PC-9 (cell line): ENCODE measurements at regions not wholly inside any gene's neighbourhood (a gene's known extent, or its start where the extent isn't known, plus 50 kb on each side); places are given as distances from the start of the nearest gene placed in this dataset.

Experiments used
- BruUV-seq: library from RNA; stranded (reverse); fragments of 400-500 nt; replicated peaks from 2 replicates; lab custom pipeline; 2021; lab: Mats Ljungman, UMichigan
- CTCF ChIA-PET: fragments of 300-600 bp; sonication (Branson Sonifier 250); formaldehyde crosslinking; loops from one replicate; lab custom pipeline; 2022; ENCODE audit warnings: antibody characterized with exemption; lab: Charles Lee
- POLR2A ChIA-PET: fragments of 300-600 bp; sonication (Branson Sonifier 250); formaldehyde crosslinking; loops from one replicate; lab custom pipeline; 2022; ENCODE audit warnings: antibody characterized with exemption; ENCODE audit not compliant: unreplicated experiment; lab: Charles Lee
- DNase-seq, 2 experiments: peaks; one replicate each; pipeline versions ENCODE4 v3.0.0 to v3.0.0-alpha.2; 2015 to 2022; ENCODE audit warnings: mixed read lengths in 1 of 2
- H2AFZ ChIP-seq: fragments of 200-600 bp; sonication (generic); 2 replicates; pipeline ENCODE4 v1.8.1; 2017; ENCODE audit warnings: antibody characterized with exemption
- H3F3A ChIP-seq: fragments of 200-600 bp; sonication (generic); 2 replicates; pipeline ENCODE4 v1.8.1; 2017; ENCODE audit warnings: antibody characterized with exemption, mild to moderate bottlenecking, low read depth; ENCODE audit not compliant: insufficient read depth
- H3K27ac ChIP-seq: fragments of 200-600 bp; sonication (generic); 2 replicates; pipeline ENCODE4 v1.6.1; 2016; ENCODE audit warnings: mixed run types
- H3K27me3 ChIP-seq: fragments of 200-600 bp; sonication (generic); 2 replicates; pipeline ENCODE4 v1.6.1; 2016; ENCODE audit warnings: low read depth, mixed run types; ENCODE audit not compliant: insufficient read depth
- H3K36me3 ChIP-seq: fragments of 200-600 bp; sonication (generic); 2 replicates; pipeline ENCODE4 v1.6.1; 2016; ENCODE audit warnings: low read depth, mixed run types
- H3K4me1 ChIP-seq: fragments of 200-600 bp; sonication (generic); replicated peaks from 2 replicates; pipeline ENCODE4 v1.6.1; 2016; ENCODE audit warnings: mixed run types; ENCODE audit not compliant: insufficient read depth
- H3K4me2 ChIP-seq: fragments of 200-600 bp; sonication (generic); 2 replicates; pipeline ENCODE4 v1.6.1; 2017; ENCODE audit warnings: mixed run types
- H3K4me3 ChIP-seq: fragments of 200-600 bp; sonication (generic); 2 replicates; pipeline ENCODE4 v1.6.1; 2016; ENCODE audit warnings: mixed run types
- H3K79me2 ChIP-seq: fragments of 200-600 bp; sonication (generic); 2 replicates; pipeline ENCODE4 v1.6.1; 2017; ENCODE audit warnings: low read depth, mixed run types
- H3K9me2 ChIP-seq: fragments of 200-600 bp; sonication (generic); 2 replicates; pipeline ENCODE4 v1.8.1; 2017; ENCODE audit warnings: mild to moderate bottlenecking; ENCODE audit not compliant: insufficient read depth
- H3K9me3 ChIP-seq: fragments of 200-600 bp; sonication (generic); 2 replicates; pipeline ENCODE4 v1.8.1; 2016; ENCODE audit warnings: low read depth; ENCODE audit not compliant: insufficient read depth
- H4K20me1 ChIP-seq: fragments of 200-600 bp; sonication (generic); 2 replicates; pipeline ENCODE4 v1.8.1; 2017; ENCODE audit not compliant: insufficient read depth
- EZH2 ChIP-seq: fragments of 200-600 bp; sonication (generic); IDR thresholded peaks from 2 replicates; pipeline ENCODE4 v1.8.0; 2017; ENCODE audit warnings: antibody characterized with exemption, low read depth
- intact Hi-C: fragments of 100-400 bp; cut with micrococcal nuclease; formaldehyde crosslinking; loops from one replicate; pipeline ENCODE4 v1.10.0; 2022; ENCODE audit not compliant: unreplicated experiment
- TF ChIP-seq, protein P1 (sequence below): fragments of 200-600 bp; sonication (generic); conservative IDR thresholded peaks from 2 replicates; pipeline ENCODE4 v1.6.1; 2017; ENCODE audit warnings: mixed run types, antibody characterized with exemption, mild to moderate bottlenecking, moderate library complexity

DNA sequence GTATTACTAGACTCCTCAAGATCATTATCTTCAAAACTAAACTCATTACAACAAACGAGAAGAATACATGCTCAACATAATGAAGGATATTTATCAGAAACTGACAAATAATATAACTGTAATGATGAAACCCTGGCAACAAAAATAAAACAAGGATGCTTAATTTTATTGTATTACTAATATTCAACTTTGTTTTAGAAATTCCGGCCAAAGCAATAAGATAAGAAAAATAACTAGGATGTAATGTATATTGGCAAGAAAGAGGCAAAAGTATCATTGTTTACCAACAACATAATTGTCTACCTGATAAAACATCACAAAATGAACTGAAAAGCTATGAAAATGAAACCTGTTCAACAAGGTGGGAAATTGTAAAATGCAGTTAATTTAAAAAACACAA is 588.3 kb upstream of the ZFHX3 start:
- H3K4me2 ChIP-seq, result no peak overlapping the region
- H3K27ac ChIP-seq, result no peak overlapping the region
- H4K20me1 ChIP-seq, result no peaks in the 10 kb centered on the region
- no peaks in the 10 kb centered on the region for H3K36me3 ChIP-seq
- H3K9me3 ChIP-seq, result no peaks in the 10 kb centered on the region
- no peak for DNase-seq
- no peaks in the 10 kb centered on the region for H3K9me2 ChIP-seq
- no peaks in the 10 kb centered on the region for H3K4me1 ChIP-seq
- no TSS peak for BruUV-seq
- intact Hi-C loops, result no loop called here
- peaks cover 25% of the 10 kb centered on the region; the same call in 1 of the 2 replicates for H3K27me3 ChIP-seq
- no peak overlapping the region for H3K4me3 ChIP-seq
- POLR2A ChIA-PET, result no interaction called here
- no peak for TF ChIP-seq EZH2
- TF ChIP-seq, protein P1, sequence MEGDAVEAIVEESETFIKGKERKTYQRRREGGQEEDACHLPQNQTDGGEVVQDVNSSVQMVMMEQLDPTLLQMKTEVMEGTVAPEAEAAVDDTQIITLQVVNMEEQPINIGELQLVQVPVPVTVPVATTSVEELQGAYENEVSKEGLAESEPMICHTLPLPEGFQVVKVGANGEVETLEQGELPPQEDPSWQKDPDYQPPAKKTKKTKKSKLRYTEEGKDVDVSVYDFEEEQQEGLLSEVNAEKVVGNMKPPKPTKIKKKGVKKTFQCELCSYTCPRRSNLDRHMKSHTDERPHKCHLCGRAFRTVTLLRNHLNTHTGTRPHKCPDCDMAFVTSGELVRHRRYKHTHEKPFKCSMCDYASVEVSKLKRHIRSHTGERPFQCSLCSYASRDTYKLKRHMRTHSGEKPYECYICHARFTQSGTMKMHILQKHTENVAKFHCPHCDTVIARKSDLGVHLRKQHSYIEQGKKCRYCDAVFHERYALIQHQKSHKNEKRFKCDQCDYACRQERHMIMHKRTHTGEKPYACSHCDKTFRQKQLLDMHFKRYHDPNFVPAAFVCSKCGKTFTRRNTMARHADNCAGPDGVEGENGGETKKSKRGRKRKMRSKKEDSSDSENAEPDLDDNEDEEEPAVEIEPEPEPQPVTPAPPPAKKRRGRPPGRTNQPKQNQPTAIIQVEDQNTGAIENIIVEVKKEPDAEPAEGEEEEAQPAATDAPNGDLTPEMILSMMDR, result no peak
- CTCF ChIA-PET, result no interaction called here
- H2AFZ ChIP-seq, result no peak overlapping the region
- H3F3A ChIP-seq, result no peaks in the 10 kb centered on the region
- no peaks in the 10 kb centered on the region for H3K79me2 ChIP-seq

DNA sequence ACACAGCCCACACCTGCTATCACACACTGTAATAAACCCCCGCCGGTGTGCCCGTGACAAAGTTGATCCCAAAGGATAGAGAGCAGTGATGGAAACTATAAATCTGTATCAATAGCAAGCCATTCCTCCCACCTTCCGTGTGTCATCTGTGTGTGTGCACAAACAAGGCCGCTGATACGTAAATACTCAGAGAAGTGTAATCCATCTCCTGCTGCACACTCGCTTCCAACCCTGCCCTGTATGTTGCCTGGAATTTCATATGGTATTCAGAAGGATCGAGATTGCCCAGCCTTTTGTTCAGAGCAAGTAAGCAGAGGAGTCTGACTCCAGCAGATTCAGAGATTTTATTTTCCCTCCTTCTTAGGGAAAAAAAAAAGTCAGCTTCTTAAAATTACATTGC is 581.1 kb upstream of the ZFHX3 start:
- ChIA-PET CTCF (no interaction called here), POLR2A (no interaction called here)
- Histone ChIP-seq H4K20me1 (no peaks in the 10 kb centered on the region), H3K9me2 (no peaks in the 10 kb centered on the region), H3F3A (no peaks in the 10 kb centered on the region), H3K4me1 (no peaks in the 10 kb centered on the region), H3K27me3 (peaks cover 78% of the 10 kb centered on the region), H3K27ac (no peak overlapping the region), H2AFZ (no peak overlapping the region), H3K9me3 (no peaks in the 10 kb centered on the region), H3K36me3 (no peaks in the 10 kb centered on the region), H3K79me2 (no peaks in the 10 kb centered on the region), H3K4me2 (no peak overlapping the region), H3K4me3 (no peak overlapping the region)
- BruUV-seq, result no TSS peak
- TF ChIP-seq, protein P1, result no peak
- no peak for TF ChIP-seq EZH2
- intact Hi-C loops, result no loop called here
- DNase-seq, result no peak

DNA sequence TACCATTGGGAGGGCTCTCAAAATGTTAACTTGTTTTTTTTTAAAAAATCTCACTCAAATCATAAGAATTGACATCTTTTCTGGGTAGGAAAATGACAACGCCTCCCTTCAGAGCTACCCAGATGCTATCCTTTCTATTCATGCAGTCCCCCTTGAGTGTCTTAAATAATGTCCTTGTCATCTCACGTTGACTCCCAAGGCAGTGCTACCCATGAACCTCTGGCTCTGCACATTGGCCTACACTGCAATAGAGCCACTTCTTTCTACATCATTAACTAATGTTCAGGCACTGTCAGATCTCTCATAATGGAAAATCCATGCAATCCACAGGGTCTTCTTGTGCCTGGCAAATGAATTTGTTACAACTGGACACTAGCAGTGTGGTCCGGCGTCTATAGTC is 569.8 kb upstream of the ZFHX3 start:
- BruUV-seq, result no TSS peak
- CTCF ChIA-PET, result no interaction called here
- no peak overlapping the region for H3K4me3 ChIP-seq
- H3K36me3 ChIP-seq, result no peaks in the 10 kb centered on the region
- H3K4me2 ChIP-seq, result no peak overlapping the region
- DNase-seq, result no peak
- no peaks in the 10 kb centered on the region for H3K79me2 ChIP-seq
- no peaks in the 10 kb centered on the region for H3K4me1 ChIP-seq
- no peaks in the 10 kb centered on the region for H3K9me3 ChIP-seq
- TF ChIP-seq, protein P1, result no peak
- no peak for TF ChIP-seq EZH2
- H2AFZ ChIP-seq, result no peak overlapping the region
- no peaks in the 10 kb centered on the region for H3F3A ChIP-seq
- no peaks in the 10 kb centered on the region for H3K9me2 ChIP-seq
- H4K20me1 ChIP-seq, result no peaks in the 10 kb centered on the region
- POLR2A ChIA-PET, result no interaction called here
- no peak overlapping the region for H3K27ac ChIP-seq
- intact Hi-C loops, result no loop called here
- H3K27me3 ChIP-seq, result peaks cover 89% of the 10 kb centered on the region
